DND-41 (cell line): ENCODE measurements at regions not wholly inside any gene's neighbourhood (a gene's known extent, or its start where the extent isn't known, plus 50 kb on each side); places are given as distances from the start of the nearest gene placed in this dataset.

Source experiments
- CTCF ChIP-seq: IDR thresholded peaks from 2 replicates; pipeline ENCODE4 v1.5.1; 2012; ENCODE audit warnings: borderline replicate concordance, low read length, moderate library complexity, mild to moderate bottlenecking; ENCODE audit not compliant: poor library complexity, severe bottlenecking; ENCODE audit errors: extremely low read depth
- EZH2 ChIP-seq: IDR thresholded peaks from 3 replicates; pipeline ENCODE4 v1.6.1; 2012; ENCODE audit warnings: borderline replicate concordance, low read depth, mild to moderate bottlenecking, moderate library complexity, low read length, inconsistent platforms; ENCODE audit not compliant: severe bottlenecking

- no peak for TF ChIP-seq CTCF
- no peak for TF ChIP-seq EZH2
Measured at GRCh38 chr14:39664646-39665045, 232.4 kb upstream of the FBXO33 start.
